Ishikawa (cell line): ENCODE measurements at regions not wholly inside any gene's neighbourhood (a gene's known extent, or its start where the extent isn't known, plus 50 kb on each side); places are given as distances from the start of the nearest gene placed in this dataset.

Source experiments
- CEBPB ChIP-seq: IDR thresholded peaks from 2 replicates; pipeline ENCODE4 v1.6.1; 2012
- CREB1 ChIP-seq: IDR thresholded peaks from 2 replicates; pipeline ENCODE4 v1.6.1; 2012; ENCODE audit warnings: low read depth
- EGR1 ChIP-seq: IDR thresholded peaks from 2 replicates; pipeline ENCODE4 v1.6.1; 2012
- EP300 ChIP-seq: IDR thresholded peaks from 2 replicates; pipeline ENCODE4 v1.6.1; 2012; ENCODE audit warnings: borderline replicate concordance
- FOXM1 ChIP-seq: IDR thresholded peaks from 2 replicates; pipeline ENCODE4 v1.6.1; 2012; ENCODE audit warnings: low read depth, borderline replicate concordance
- NFIC ChIP-seq: IDR thresholded peaks from 2 replicates; pipeline ENCODE4 v1.6.1; 2012
- RAD21 ChIP-seq: IDR thresholded peaks from 2 replicates; pipeline ENCODE4 v1.6.1; 2012; ENCODE audit warnings: low read depth
- TAF1 ChIP-seq: IDR thresholded peaks from 2 replicates; pipeline ENCODE4 v1.6.1; 2012; ENCODE audit warnings: low read depth, mild to moderate bottlenecking
- TCF12 ChIP-seq: IDR thresholded peaks from 2 replicates; pipeline ENCODE4 v1.6.1; 2012; ENCODE audit warnings: low read depth
- TEAD4 ChIP-seq: IDR thresholded peaks from 2 replicates; pipeline ENCODE4 v1.6.1; 2012
- YY1 ChIP-seq: IDR thresholded peaks from 2 replicates; pipeline ENCODE4 v1.6.1; 2012; ENCODE audit warnings: low read depth
- ZBTB7A ChIP-seq: IDR thresholded peaks from 2 replicates; pipeline ENCODE4 v1.6.1; 2012; ENCODE audit warnings: low read depth
- TF ChIP-seq, protein P1 (sequence below): IDR thresholded peaks from 2 replicates; pipeline ENCODE4 v1.6.1; 2012
- TF ChIP-seq, protein P2 (sequence below): IDR thresholded peaks from 2 replicates; pipeline ENCODE4 v1.6.1; 2012; ENCODE audit warnings: low read depth, mild to moderate bottlenecking
- TF ChIP-seq, protein P3 (sequence below): IDR thresholded peaks from 2 replicates; pipeline ENCODE4 v1.6.1; 2012

DNA sequence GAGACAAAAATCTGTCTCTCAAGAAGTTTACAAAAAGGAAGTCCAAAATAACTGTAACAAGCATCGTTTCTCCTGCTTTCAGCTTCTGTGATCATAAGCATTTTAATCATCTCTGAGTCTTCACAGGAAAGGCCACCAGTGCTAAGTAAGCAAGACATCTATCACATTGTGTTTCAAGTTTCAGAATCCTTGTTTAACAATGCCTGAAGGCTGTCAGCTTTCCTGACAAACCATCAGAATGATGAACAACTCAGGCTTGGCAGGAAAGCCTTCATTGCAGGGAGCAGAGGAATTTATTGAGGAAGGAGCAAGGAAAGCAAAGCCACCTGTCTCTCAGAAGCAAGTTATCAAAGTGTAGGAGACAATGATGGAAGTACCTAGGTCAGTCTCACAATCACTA is 143.5 kb upstream of the DAPK1 start:
- TF ChIP-seq TEAD4 = no peak
- no peak for TF ChIP-seq CEBPB
- TF ChIP-seq RAD21 = no peak
- TF ChIP-seq, protein P1, sequence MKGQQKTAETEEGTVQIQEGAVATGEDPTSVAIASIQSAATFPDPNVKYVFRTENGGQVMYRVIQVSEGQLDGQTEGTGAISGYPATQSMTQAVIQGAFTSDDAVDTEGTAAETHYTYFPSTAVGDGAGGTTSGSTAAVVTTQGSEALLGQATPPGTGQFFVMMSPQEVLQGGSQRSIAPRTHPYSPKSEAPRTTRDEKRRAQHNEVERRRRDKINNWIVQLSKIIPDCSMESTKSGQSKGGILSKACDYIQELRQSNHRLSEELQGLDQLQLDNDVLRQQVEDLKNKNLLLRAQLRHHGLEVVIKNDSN = no peak
- TF ChIP-seq EP300 = no peak
- no peak for TF ChIP-seq FOXM1
- TF ChIP-seq CREB1 = no peak
- TF ChIP-seq, protein P2, sequence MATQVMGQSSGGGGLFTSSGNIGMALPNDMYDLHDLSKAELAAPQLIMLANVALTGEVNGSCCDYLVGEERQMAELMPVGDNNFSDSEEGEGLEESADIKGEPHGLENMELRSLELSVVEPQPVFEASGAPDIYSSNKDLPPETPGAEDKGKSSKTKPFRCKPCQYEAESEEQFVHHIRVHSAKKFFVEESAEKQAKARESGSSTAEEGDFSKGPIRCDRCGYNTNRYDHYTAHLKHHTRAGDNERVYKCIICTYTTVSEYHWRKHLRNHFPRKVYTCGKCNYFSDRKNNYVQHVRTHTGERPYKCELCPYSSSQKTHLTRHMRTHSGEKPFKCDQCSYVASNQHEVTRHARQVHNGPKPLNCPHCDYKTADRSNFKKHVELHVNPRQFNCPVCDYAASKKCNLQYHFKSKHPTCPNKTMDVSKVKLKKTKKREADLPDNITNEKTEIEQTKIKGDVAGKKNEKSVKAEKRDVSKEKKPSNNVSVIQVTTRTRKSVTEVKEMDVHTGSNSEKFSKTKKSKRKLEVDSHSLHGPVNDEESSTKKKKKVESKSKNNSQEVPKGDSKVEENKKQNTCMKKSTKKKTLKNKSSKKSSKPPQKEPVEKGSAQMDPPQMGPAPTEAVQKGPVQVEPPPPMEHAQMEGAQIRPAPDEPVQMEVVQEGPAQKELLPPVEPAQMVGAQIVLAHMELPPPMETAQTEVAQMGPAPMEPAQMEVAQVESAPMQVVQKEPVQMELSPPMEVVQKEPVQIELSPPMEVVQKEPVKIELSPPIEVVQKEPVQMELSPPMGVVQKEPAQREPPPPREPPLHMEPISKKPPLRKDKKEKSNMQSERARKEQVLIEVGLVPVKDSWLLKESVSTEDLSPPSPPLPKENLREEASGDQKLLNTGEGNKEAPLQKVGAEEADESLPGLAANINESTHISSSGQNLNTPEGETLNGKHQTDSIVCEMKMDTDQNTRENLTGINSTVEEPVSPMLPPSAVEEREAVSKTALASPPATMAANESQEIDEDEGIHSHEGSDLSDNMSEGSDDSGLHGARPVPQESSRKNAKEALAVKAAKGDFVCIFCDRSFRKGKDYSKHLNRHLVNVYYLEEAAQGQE = no peak
- TF ChIP-seq YY1 = no peak
- TF ChIP-seq, protein P3, sequence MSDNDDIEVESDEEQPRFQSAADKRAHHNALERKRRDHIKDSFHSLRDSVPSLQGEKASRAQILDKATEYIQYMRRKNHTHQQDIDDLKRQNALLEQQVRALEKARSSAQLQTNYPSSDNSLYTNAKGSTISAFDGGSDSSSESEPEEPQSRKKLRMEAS = no peak
- TF ChIP-seq TCF12 = no peak
- TF ChIP-seq NFIC = no peak
- no peak for TF ChIP-seq ZBTB7A
- TF ChIP-seq TAF1 = no peak
- TF ChIP-seq EGR1 = no peak

DNA sequence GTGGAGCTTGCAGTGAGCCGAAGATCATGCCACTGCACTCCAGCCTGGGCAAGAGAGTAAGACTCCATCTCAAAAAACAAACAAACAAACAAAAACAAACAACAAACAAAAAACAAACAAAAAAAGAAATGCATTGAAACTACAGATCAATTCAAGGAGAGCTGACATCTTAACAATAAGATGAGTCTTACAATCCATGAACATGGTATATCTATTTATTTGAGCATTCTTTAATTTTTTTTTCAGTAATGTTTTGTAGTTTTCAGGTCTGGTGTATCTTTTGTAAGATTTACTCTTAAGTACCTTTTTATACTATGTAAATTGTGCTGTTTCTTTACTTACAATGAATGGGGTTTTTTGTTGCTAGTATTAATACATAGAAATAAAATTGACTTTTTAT is 140.1 kb upstream of the DAPK1 start:
- TF ChIP-seq CREB1 = no peak
- no peak for TF ChIP-seq TAF1
- TF ChIP-seq TCF12 = no peak
- no peak for TF ChIP-seq YY1
- TF ChIP-seq, protein P2 = no peak
- TF ChIP-seq, protein P1 = no peak
- TF ChIP-seq RAD21 = no peak
- no peak for TF ChIP-seq CEBPB
- TF ChIP-seq EGR1 = no peak
- no peak for TF ChIP-seq NFIC
- TF ChIP-seq TEAD4 = no peak
- TF ChIP-seq, protein P3 = no peak
- no peak for TF ChIP-seq EP300
- TF ChIP-seq ZBTB7A = no peak
- TF ChIP-seq FOXM1 = no peak

DNA sequence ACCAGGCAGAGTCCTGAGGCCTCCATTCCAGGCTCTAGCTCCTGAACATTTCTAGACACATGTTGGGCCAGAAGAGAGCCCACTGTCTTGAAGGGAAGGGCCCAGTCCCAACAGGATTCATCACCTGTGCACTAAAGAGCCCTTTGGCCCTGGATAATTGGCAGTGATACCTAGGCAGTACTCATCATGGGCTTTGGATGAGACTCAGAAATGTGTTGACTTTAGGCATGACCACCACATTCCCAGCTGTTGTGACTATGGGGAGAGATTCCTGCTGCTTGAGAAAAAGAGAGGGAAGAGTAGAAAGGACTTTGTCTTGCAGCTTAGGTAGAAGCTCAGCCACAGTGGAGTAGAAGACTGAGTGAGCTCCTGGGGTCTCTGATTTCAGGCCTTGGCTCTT is 138.4 kb upstream of the DAPK1 start:
- TF ChIP-seq EP300 (no peak), ZBTB7A (no peak)

DNA sequence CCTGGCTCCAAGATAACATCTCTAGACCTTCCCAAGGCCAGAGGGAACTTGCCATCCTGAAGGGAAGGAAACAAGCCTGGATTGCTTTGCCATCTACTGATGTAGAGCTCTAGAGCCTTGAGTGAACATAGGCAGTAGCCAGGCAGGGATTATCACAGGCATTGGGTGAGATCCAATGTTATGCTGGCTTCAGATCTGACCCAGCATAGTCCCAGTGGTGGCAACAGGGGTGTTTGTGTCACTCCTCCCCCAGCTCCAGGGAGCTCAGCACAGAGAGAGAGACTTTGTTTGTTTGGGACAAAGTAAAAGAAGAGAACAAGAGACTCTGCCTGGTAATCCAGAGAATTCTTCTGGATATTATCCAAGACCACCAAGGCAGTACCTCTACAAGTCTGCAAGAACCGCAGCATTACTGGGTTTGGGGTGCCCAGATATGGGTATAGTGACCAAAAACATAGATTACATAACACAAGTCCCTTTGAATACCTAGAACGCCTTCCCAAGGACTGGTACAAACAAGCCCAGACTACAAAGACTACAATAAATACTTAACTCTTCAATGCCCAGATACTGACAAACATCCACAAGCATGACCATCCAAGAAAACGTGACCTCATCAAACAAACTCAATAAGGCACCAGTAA is 137.6 kb upstream of the DAPK1 start:
- TF ChIP-seq, protein P3 = no peak
- TF ChIP-seq YY1 (no peak), CEBPB (no peak), FOXM1 (no peak), RAD21 (no peak)
- TF ChIP-seq, protein P2 = no peak
